DOHH2 (cell line): ENCODE measurements at regions not wholly inside any gene's neighbourhood (a gene's known extent, or its start where the extent isn't known, plus 50 kb on each side); places are given as distances from the start of the nearest gene placed in this dataset.
"Not testable (repeated sequence)": the region's sequence is repeated elsewhere in the genome, so short reads cannot be mapped to it uniquely, and the experiment has no call there.

Source experiments
- H3F3A ChIP-seq: fragments of 200-600 bp; sonication (generic), shearing (Covaris generic); 2 replicates; pipeline ENCODE4 v1.6.0; 2016; ENCODE audit warnings: antibody characterized with exemption, mild to moderate bottlenecking; ENCODE audit not compliant: control insufficient read depth, insufficient read depth
- H3K27ac ChIP-seq: fragments of 200-600 bp; sonication (generic); 2 replicates; pipeline ENCODE4 v1.5.1; 2014; ENCODE audit warnings: low read depth, mild to moderate bottlenecking, low read length, moderate library complexity
- H3K27me3 ChIP-seq: fragments of 200-600 bp; sonication (generic); 2 replicates; pipeline ENCODE4 v1.6.1; 2014; ENCODE audit warnings: mild to moderate bottlenecking, low read length, mixed read lengths; ENCODE audit not compliant: control insufficient read depth
- H3K36me3 ChIP-seq: fragments of 200-600 bp; sonication (generic); 2 replicates; pipeline ENCODE4 v1.6.1; 2014; ENCODE audit warnings: mild to moderate bottlenecking, low read length, moderate library complexity, mixed read lengths; ENCODE audit not compliant: control insufficient read depth
- H3K4me1 ChIP-seq: fragments of 200-600 bp; sonication (generic); 2 replicates; pipeline ENCODE4 v1.6.1; 2014; ENCODE audit warnings: mild to moderate bottlenecking, low read length, mixed read lengths; ENCODE audit not compliant: control insufficient read depth
- H3K4me2 ChIP-seq: fragments of 200-600 bp; sonication (generic); 2 replicates; pipeline ENCODE4 v1.6.0; 2014; ENCODE audit warnings: mild to moderate bottlenecking, low read length, moderate library complexity
- H3K4me3 ChIP-seq: fragments of 200-600 bp; sonication (generic); 2 replicates; pipeline ENCODE4 v1.5.1; 2014; ENCODE audit warnings: mild to moderate bottlenecking, low read length, mixed read lengths
- H3K79me2 ChIP-seq: fragments of 200-600 bp; sonication (generic); 2 replicates; pipeline ENCODE4 v1.6.1; 2014; ENCODE audit warnings: mild to moderate bottlenecking, low read length, mixed read lengths; ENCODE audit not compliant: control insufficient read depth
- H3K9me2 ChIP-seq: fragments of 200-600 bp; sonication (generic); replicated peaks from 2 replicates; pipeline ENCODE4 v1.6.1; 2014; ENCODE audit warnings: mild to moderate bottlenecking, low read length, mixed read lengths; ENCODE audit not compliant: control insufficient read depth
- H3K9me3 ChIP-seq: fragments of 200-600 bp; sonication (generic); 2 replicates; pipeline ENCODE4 v1.6.1; 2014; ENCODE audit warnings: antibody characterized with exemption, low read length, mixed read lengths; ENCODE audit not compliant: control insufficient read depth, insufficient read depth
- H4K20me1 ChIP-seq: fragments of 200-600 bp; sonication (generic); 2 replicates; pipeline ENCODE4 v1.6.0; 2014; ENCODE audit warnings: low read depth, mild to moderate bottlenecking, antibody characterized with exemption, low read length, moderate library complexity; ENCODE audit not compliant: control insufficient read depth, insufficient read depth

DNA sequence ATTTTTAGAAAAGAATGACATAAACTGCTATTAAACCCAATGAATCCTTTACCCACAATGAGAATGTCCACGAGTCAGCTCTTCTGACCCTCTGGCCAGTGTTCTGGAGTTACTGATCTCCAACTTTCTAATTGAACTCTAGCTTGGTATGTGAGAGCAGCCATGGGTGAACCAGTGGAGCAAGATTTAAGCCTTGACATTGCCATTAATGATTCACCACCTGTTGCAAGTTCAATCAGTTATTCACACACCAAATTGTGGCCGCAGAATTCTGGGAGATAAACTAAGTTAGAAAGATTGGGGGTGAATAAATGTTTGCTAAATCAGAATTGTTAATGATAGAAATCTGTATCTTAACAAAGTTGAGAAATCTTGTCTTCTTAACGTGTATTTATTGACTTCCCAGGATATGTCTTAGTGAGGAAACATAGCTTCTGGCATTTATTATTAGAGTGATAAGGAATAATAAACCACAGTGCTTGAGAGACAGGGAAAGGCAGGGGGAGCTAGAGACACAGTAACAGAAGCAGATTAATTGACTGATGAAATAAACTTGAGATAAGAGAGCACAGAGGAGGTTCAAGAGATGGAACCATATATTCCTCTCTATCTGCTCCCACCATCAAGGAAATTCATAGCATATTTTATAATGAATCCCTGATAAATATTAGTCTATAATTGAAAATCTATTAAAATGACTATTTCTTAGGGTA is 96.0 kb upstream of the AGAP9 start:
- H3K4me3 ChIP-seq, H3K79me2 ChIP-seq, H3K9me2 ChIP-seq, H3F3A ChIP-seq, H3K36me3 ChIP-seq, H3K4me2 ChIP-seq, H4K20me1 ChIP-seq, H3K27me3 ChIP-seq, H3K4me1 ChIP-seq, H3K27ac ChIP-seq, H3K9me3 ChIP-seq: not testable (repeated sequence)

DNA sequence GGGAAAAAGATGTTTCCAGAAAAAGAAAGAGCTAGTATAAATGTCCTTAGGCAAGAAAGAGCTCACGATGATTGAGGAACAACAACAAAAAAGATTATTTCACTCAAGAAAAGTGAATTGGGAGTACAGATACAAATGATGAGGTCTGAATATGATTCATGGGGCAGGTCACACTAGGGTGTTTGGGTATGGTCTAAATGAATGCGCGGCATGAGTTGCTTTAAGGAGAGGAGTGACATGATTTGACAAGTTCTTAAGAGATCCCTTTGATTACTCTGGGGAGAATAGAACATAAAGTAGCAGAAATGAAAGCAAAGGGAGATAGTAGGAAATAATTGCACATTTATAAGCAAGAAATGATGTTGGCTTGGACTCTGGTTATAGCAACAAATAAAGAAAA is 85.9 kb upstream of the AGAP9 start:
- H3K27me3 ChIP-seq, H3K9me2 ChIP-seq, H3K27ac ChIP-seq, H4K20me1 ChIP-seq, H3K4me1 ChIP-seq, H3K9me3 ChIP-seq, H3K4me2 ChIP-seq, H3K4me3 ChIP-seq, H3K79me2 ChIP-seq, H3K36me3 ChIP-seq, H3F3A ChIP-seq: not testable (repeated sequence)

DNA sequence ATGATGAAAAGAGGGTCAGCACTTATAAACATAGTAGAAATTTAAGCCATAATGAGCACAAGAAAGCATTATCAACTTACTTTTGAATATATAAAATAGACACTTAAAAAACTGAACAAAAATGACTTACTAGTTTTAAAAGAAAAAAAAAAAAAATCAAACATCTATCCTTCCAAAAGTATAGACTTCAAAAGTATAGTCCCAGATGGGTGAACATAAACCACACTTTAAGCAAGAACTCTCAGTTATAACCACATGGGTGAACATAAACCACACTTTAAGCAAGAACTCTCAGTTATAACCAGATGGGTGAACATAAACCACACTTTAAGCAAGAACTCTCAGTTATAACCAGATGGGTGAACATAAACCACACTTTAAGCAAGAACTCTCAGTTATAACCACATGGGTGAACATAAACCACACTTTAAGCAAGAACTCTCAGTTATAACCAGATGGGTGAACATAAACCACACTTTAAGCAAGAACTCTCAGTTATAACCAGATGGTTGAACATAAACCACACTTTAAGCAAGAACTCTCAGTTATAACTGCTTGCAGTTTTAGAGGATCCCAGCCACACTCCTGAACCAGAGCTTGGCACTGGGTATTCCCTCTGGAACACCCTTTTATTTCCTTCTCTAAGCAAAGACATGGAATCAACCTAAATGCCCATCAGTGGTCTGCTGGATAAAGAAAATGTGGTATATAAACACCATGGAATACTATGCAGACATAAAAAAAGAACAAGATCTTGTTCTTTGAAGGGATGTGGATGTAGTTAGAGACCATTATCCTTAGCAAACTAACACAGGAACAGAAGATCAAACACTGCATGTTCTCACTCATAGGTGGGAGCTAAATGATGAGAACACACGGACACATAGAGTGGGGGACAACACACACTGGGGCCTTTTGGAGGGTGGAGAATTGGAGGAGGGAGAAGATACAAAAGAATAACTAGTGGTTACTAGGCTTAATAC is 82.6 kb upstream of the AGAP9 start:
- H3K4me1 ChIP-seq, H3K9me2 ChIP-seq, H3K4me3 ChIP-seq, H3K9me3 ChIP-seq, H3K79me2 ChIP-seq, H3K36me3 ChIP-seq, H3F3A ChIP-seq, H3K4me2 ChIP-seq, H3K27me3 ChIP-seq, H3K27ac ChIP-seq, H4K20me1 ChIP-seq: not testable (repeated sequence)

DNA sequence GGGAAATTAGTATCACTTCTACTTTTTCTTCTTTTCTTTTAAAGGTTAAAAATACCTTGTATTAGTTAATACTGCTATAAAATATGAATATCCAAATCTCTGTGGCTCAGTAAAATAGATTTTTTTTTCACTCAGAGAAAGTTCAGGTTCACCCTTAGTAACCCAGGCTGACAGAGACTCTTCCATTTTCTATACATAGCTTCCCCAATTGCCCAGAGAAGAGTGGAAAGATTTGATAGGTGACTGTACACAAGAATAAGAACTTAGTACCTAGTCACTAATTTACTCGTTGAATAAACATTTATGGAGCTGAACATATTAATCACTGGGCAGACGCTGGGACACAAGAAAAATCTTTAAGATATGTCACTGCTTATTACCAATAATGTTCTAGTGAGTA is 77.2 kb upstream of the AGAP9 start:
- H3K27me3 ChIP-seq, H3F3A ChIP-seq, H3K9me2 ChIP-seq, H3K27ac ChIP-seq, H3K4me1 ChIP-seq, H3K9me3 ChIP-seq, H3K4me2 ChIP-seq, H3K36me3 ChIP-seq, H3K79me2 ChIP-seq, H4K20me1 ChIP-seq, H3K4me3 ChIP-seq: not testable (repeated sequence)

DNA sequence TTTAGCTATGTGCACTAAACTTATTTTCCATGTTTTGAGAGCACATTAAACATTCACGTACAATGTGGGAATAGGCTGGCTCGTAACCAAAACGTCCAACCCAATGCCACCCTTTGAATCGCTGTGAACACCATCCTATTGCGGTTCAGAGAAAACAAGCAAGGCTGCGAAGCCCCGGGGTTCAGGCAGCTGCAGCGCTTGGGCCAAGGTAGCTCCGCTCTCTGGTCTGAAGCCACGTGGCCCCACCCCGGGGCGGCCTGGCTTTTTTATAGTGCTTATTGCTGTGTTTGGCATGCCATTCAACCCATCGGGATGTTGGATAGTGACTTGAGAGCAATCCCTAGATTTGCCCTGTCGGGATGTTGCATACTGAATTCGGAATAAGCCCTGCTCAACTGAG is 76.7 kb upstream of the AGAP9 start:
- H3K4me3 ChIP-seq, H4K20me1 ChIP-seq, H3K79me2 ChIP-seq, H3K4me2 ChIP-seq, H3F3A ChIP-seq, H3K9me3 ChIP-seq, H3K27ac ChIP-seq, H3K4me1 ChIP-seq, H3K9me2 ChIP-seq, H3K36me3 ChIP-seq, H3K27me3 ChIP-seq: not testable (repeated sequence)

DNA sequence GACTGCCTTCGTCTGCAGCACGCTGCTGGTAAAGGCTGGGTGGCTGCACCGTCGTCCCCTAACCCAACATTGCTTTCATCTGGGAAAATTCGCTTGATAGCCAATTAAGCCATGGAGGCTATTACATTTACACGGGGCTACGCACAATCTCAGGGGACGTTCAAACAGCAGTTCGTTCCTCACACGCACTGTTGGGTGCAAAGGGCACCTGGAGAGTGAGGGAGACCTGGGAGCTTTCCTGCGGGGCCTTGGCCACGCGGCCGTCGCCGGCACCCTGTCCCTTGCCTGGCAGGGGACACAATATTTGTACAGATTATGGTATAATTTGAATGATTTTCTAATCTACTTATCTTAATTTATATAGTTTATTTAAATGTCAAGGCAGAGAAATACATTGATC is 76.2 kb upstream of the AGAP9 start:
- H3F3A ChIP-seq, H3K4me2 ChIP-seq, H3K79me2 ChIP-seq, H3K27ac ChIP-seq, H3K4me3 ChIP-seq, H3K9me3 ChIP-seq, H4K20me1 ChIP-seq, H3K4me1 ChIP-seq, H3K27me3 ChIP-seq, H3K9me2 ChIP-seq, H3K36me3 ChIP-seq: not testable (repeated sequence)

DNA sequence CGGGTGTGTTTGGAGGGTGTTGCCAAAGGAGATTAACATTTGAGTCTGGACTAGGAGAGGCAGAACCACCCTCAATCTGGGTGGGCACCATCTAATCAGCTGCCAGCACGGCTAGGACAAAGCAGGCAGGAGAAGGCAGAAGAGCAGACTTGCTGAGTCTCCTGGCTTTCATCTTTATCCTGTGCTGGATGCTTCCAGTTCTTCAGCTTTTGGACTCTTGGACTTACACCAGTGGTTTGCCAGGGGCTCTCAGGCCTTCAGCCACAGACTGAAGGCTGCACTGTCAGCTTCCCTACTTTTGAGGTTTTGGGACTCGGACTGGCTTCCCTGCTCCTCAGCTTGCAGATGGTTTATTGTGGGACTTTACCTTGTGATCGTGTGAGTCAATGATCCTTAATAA is 70.4 kb upstream of the AGAP9 start:
- not testable (repeated sequence) for H3K27me3 ChIP-seq, H3K4me1 ChIP-seq, H3K4me2 ChIP-seq, H3F3A ChIP-seq, H4K20me1 ChIP-seq, H3K4me3 ChIP-seq, H3K36me3 ChIP-seq, H3K9me2 ChIP-seq, H3K79me2 ChIP-seq, H3K9me3 ChIP-seq, H3K27ac ChIP-seq

DNA sequence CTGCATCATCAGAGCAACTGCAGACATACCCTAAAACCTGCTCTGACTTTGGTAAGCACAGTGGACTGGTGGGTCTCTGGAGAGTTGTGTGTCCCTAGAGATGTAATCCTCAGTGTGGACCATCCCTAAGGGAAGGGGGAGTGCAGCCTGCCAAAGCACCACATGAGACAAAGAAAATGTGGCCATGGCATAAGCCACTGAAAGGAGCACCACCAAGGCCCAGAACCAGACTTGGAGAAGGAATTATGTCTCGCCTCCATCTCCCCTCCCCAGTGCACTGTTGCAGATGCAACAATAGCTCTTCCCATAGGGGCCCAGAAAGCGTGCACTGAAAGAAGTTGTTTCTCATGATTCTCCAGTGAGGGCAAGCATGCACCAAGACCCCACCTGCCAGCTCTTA is 69.7 kb upstream of the AGAP9 start:
- not testable (repeated sequence) for H3K36me3 ChIP-seq, H4K20me1 ChIP-seq, H3K79me2 ChIP-seq, H3K27ac ChIP-seq, H3K4me2 ChIP-seq, H3K9me3 ChIP-seq, H3F3A ChIP-seq, H3K27me3 ChIP-seq, H3K4me3 ChIP-seq, H3K9me2 ChIP-seq, H3K4me1 ChIP-seq
